Liver (tissue), 8 donors: ENCODE measurements at regions not wholly inside any gene's neighbourhood (a gene's known extent, or its start where the extent isn't known, plus 50 kb on each side); places are given as distances from the start of the nearest gene placed in this dataset.

Experiments
- DNase-seq: peaks from one replicate; pipeline ENCODE4 v3.0.0-alpha.2; 2017; ENCODE audit warnings: low spot score
- H3K27ac ChIP-seq, 2 donors: one replicate each; pipeline ENCODE4 v1.7.0; 2013; ENCODE audit warnings: inconsistent platforms in 2 of 2, low read length in 2 of 2, control low read depth in 1 of 2, low read depth in 1 of 2, mild to moderate bottlenecking in 1 of 2
- H3K27me3 ChIP-seq, 4 donors: one replicate each; pipeline versions ENCODE4 v1.6.1 to v1.7.0; 2013; ENCODE audit warnings: low read length in 3 of 4, inconsistent platforms in 1 of 4, mild to moderate bottlenecking in 1 of 4, moderate library complexity in 1 of 4; ENCODE audit not compliant: control insufficient read depth in 4 of 4, insufficient read depth in 4 of 4
- H3K36me3 ChIP-seq, 4 donors: one replicate each; pipeline versions ENCODE4 v1.6.1 to v1.7.0; 2013; ENCODE audit warnings: low read length in 3 of 4, mild to moderate bottlenecking in 3 of 4, low read depth in 1 of 4, moderate library complexity in 1 of 4; ENCODE audit not compliant: control insufficient read depth in 4 of 4, insufficient read depth in 3 of 4
- H3K4me1 ChIP-seq, 4 donors: one replicate each; pipeline versions ENCODE4 v1.6.1 to v1.7.0; 2013; ENCODE audit warnings: low read length in 3 of 4, mild to moderate bottlenecking in 3 of 4, moderate library complexity in 1 of 4; ENCODE audit not compliant: control insufficient read depth in 4 of 4, insufficient read depth in 4 of 4
- H3K4me3 ChIP-seq, 3 donors: one replicate each; pipeline versions ENCODE4 v1.6.1 to v1.7.0; 2013; ENCODE audit warnings: low read length in 3 of 3, control low read depth in 1 of 3, low read depth in 1 of 3, mild to moderate bottlenecking in 1 of 3
- H3K9ac ChIP-seq, 2 donors: one replicate each; pipeline ENCODE4 v1.7.0; 2013; ENCODE audit warnings: low read length in 2 of 2, mild to moderate bottlenecking in 2 of 2, moderate library complexity in 2 of 2, control low read depth in 1 of 2, low read depth in 1 of 2
- H3K9me3 ChIP-seq, 4 donors: one replicate each; pipeline versions ENCODE4 v1.6.1 to v1.7.0; 2013; ENCODE audit warnings: low read length in 3 of 4; ENCODE audit not compliant: control insufficient read depth in 4 of 4
- ATF3 ChIP-seq: IDR thresholded peaks from 2 replicates; pipeline ENCODE4 v1.6.1; 2016; ENCODE audit warnings: antibody characterized with exemption
- CTCF ChIP-seq: fragments of 150-350 bp; IDR thresholded peaks from 2 replicates; pipeline ENCODE4 v1.5.1; 2017; ENCODE audit warnings: improper control_type of control experiment, low read depth, low read length; ENCODE audit not compliant: missing input control
- EGR1 ChIP-seq, 2 donors: IDR thresholded peaks; 2 replicates each; pipeline ENCODE4 v1.6.1; 2016 to 2018; ENCODE audit warnings: antibody characterized with exemption in 2 of 2, low read depth in 2 of 2
- FOXA2 ChIP-seq: IDR thresholded peaks from 2 replicates; pipeline ENCODE4 v1.6.1; 2016; ENCODE audit warnings: antibody characterized with exemption
- GABPA ChIP-seq, 2 donors: IDR thresholded peaks in 1 of 2; conservative IDR thresholded peaks in 1 of 2; 2 replicates each; pipeline ENCODE4 v1.6.1; 2016; ENCODE audit warnings: antibody characterized with exemption in 2 of 2, mild to moderate bottlenecking in 1 of 2, moderate library complexity in 1 of 2
- HNF4A ChIP-seq, 2 donors: conservative IDR thresholded peaks; 2 replicates each; pipeline ENCODE4 v1.6.1; 2016; ENCODE audit warnings: antibody characterized with exemption in 2 of 2, mild to moderate bottlenecking in 2 of 2
- HNF4G ChIP-seq: IDR thresholded peaks from 2 replicates; pipeline ENCODE4 v1.6.1; 2016; ENCODE audit warnings: antibody characterized with exemption
- JUND ChIP-seq, 2 donors: IDR thresholded peaks; 2 replicates each; pipeline ENCODE4 v1.6.1; 2016; ENCODE audit warnings: antibody characterized with exemption in 2 of 2
- MAX ChIP-seq: IDR thresholded peaks from 2 replicates; pipeline ENCODE4 v1.6.1; 2016; ENCODE audit warnings: antibody characterized with exemption
- NR2F2 ChIP-seq: IDR thresholded peaks from 2 replicates; pipeline ENCODE4 v1.6.1; 2016; ENCODE audit warnings: antibody characterized with exemption
- RAD21 ChIP-seq, 2 donors: IDR thresholded peaks; 2 replicates each; pipeline ENCODE4 v1.6.1; 2016; ENCODE audit warnings: antibody characterized with exemption in 2 of 2, mild to moderate bottlenecking in 2 of 2
- REST ChIP-seq: IDR thresholded peaks from 2 replicates; pipeline ENCODE4 v1.6.1; 2016; ENCODE audit warnings: antibody characterized with exemption, mild to moderate bottlenecking
- RXRA ChIP-seq, 2 donors: IDR thresholded peaks; 2 replicates each; pipeline ENCODE4 v1.6.1; 2017 to 2018; ENCODE audit warnings: antibody characterized with exemption in 2 of 2, mild to moderate bottlenecking in 1 of 2
- TAF1 ChIP-seq: conservative IDR thresholded peaks from 2 replicates; pipeline ENCODE4 v1.6.1; 2016; ENCODE audit warnings: antibody characterized with exemption, mild to moderate bottlenecking
- YY1 ChIP-seq: IDR thresholded peaks from 2 replicates; pipeline ENCODE4 v1.6.1; 2016; ENCODE audit warnings: antibody characterized with exemption, mild to moderate bottlenecking
- ZBTB33 ChIP-seq: IDR thresholded peaks from 2 replicates; pipeline ENCODE4 v1.6.1; 2016; ENCODE audit warnings: antibody characterized with exemption
- WGBS: extraction: QIAGEN DNeasy Blood & Tissue Kit; methylation state at CpG from one replicate; pipeline ENCODE4 v1.1.7; 2013; 5-methylcytosine and 5-hydroxymethylcytosine counted together
- donor health status: healthy.
- donor health status: healthy.
- donor health status: healthy.
- donor health status: healthy.
- donor health status: healthy.

DNA sequence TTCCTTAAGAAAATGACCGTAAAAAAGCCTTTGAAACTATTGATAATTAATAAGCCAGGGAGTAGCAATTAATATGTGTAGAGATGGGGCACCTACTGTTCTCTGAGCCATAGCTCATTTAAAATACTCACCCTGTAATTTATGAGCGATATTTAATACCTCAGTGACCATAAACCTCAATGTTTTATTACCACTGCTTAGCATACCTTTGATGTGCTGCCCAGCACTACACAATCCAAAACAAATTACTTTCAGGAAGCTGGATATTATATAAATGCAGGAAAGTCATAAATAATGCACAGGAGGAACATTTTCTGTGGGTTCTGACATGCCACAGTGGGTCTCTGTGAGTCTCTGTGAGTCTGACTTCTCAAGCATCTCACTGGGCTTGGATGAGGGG is 166.1 kb upstream of the RPL34 start:
- Histone ChIP-seq H3K4me3 (no peak overlapping the region), H3K36me3 (no peaks in the 10 kb centered on the region), H3K9me3 (no peaks in the 10 kb centered on the region), H3K27ac (no peak overlapping the region), H3K27me3 (no peaks in the 10 kb centered on the region), H3K4me1 (no peaks in the 10 kb centered on the region), H3K9ac (no peak overlapping the region)
- no peak for TF ChIP-seq HNF4G
- no peak for TF ChIP-seq RXRA (IDR thresholded peaks at IDR 0.05)
- no peak for TF ChIP-seq ATF3
- TF ChIP-seq ZBTB33: no peak
- TF ChIP-seq EGR1 (IDR thresholded peaks at IDR 0.05; ENCODE audit: low read depth in 2 of 2): no peak
- TF ChIP-seq GABPA (IDR thresholded peaks at IDR 0.05 in 1 of 2, conservative IDR thresholded peaks at IDR 0.05 in 1 of 2): no peak
- TF ChIP-seq NR2F2: no peak
- TF ChIP-seq JUND (IDR thresholded peaks at IDR 0.05): no peak
- no peak for DNase-seq
- WGBS: 80% methylated on average over 2 of the region's 2 CpGs

DNA sequence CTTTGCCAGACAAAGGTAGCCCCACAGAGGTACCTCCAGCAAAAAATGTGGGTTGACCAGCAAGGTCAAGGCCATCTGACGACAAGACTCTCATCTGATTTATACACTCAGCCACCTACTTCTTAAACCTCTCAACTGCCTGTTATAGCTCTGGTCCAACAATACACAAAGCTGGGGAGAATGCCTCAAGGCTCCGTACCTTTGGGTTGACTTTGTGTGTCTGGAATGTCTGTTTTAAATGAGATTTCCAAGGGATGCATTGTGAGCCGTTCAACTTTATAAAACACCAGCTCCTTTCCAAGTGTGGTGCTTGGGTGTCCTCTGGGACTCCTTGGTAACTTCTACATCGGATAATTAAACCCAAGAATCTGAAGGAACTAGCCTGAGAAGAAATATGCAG is 167.0 kb upstream of the RPL34 start:
- Histone ChIP-seq H3K9ac (no peak overlapping the region), H3K36me3 (no peaks in the 10 kb centered on the region), H3K9me3 (no peaks in the 10 kb centered on the region), H3K27ac (no peak overlapping the region), H3K4me1 (no peaks in the 10 kb centered on the region), H3K27me3 (no peaks in the 10 kb centered on the region), H3K4me3 (no peak overlapping the region)
- TF ChIP-seq FOXA2 (no peak), GABPA (IDR thresholded peaks at IDR 0.05 in 1 of 2, conservative IDR thresholded peaks at IDR 0.05 in 1 of 2) (no peak), ZBTB33 (no peak), HNF4A (conservative IDR thresholded peaks at IDR 0.05) (no peak), NR2F2 (no peak), HNF4G (no peak), RAD21 (IDR thresholded peaks at IDR 0.05) (no peak), TAF1 (no peak), YY1 (no peak), RXRA (IDR thresholded peaks at IDR 0.05) (no peak), CTCF (no peak), REST (no peak), MAX (no peak)
- 51% methylated on average over 4 of the region's 4 CpGs for WGBS
- DNase-seq: no peak
